ENCODE measurements at regions not wholly inside any gene's neighbourhood (a gene's known extent, or its start where the extent isn't known, plus 50 kb on each side); places are given as distances from the start of the nearest gene placed in this dataset.
"Not testable (repeated sequence)": the region's sequence is repeated elsewhere in the genome, so short reads cannot be mapped to it uniquely, and the experiment has no call there.

- Mint-ChIP-seq H3K27me3 (ENCODE audit: low read depth) (no peaks in the 10 kb centered on the region), H3K4me1 (ENCODE audit: low read depth) (no peaks in the 10 kb centered on the region), H3K36me3 (ENCODE audit: insufficient read depth) (no peaks in the 10 kb centered on the region), H3K4me3 (no peak overlapping the region), H3K9me3 (peaks cover 27% of the 10 kb centered on the region)
- no peak for DNase-seq
- ATAC-seq: no peak
Observed at GRCh38 chr7:52779004-52779403, 256.4 kb upstream of the POM121L12 start.

GRCh38 chr7:52777051-52777822 lies 258.2 kb upstream of the POM121L12 start:
- no peak overlapping the region for H3K4me3 Mint-ChIP-seq
- no peak for ATAC-seq

GRCh38 chr7:52775876-52776275 lies 259.6 kb upstream of the POM121L12 start:
- DNase-seq (no peak), ATAC-seq (no peak)
- no peaks in the 10 kb centered on the region for H3K4me1 Mint-ChIP-seq (ENCODE audit: low read depth)
- no peak overlapping the region for H3K4me3 Mint-ChIP-seq
- H3K27me3 Mint-ChIP-seq (ENCODE audit: low read depth): no peaks in the 10 kb centered on the region
- no peaks in the 10 kb centered on the region for H3K36me3 Mint-ChIP-seq (ENCODE audit: insufficient read depth)
- H3K9me3 Mint-ChIP-seq: peaks cover 27% of the 10 kb centered on the region

More at GRCh38 chr7:52777051-52777822, 258.2 kb upstream of the POM121L12 start:
- Mint-ChIP-seq H3K27me3 (ENCODE audit: low read depth) (no peaks in the 10 kb centered on the region), H3K9me3 (peaks cover 20% of the 10 kb centered on the region), H3K4me1 (ENCODE audit: low read depth) (no peaks in the 10 kb centered on the region), H3K36me3 (ENCODE audit: insufficient read depth) (no peaks in the 10 kb centered on the region)
- no peak for DNase-seq

GRCh38 chr7:52771177-52771576 lies 264.3 kb upstream of the POM121L12 start:
- Mint-ChIP-seq H3K9me3 (peaks cover 17% of the 10 kb centered on the region), H3K4me3 (no peak overlapping the region), H3K27me3 (ENCODE audit: low read depth) (no peaks in the 10 kb centered on the region), H3K4me1 (ENCODE audit: low read depth) (no peaks in the 10 kb centered on the region), H3K36me3 (ENCODE audit: insufficient read depth) (no peaks in the 10 kb centered on the region)
- DNase-seq (no peak), ATAC-seq (no peak)

GRCh38 chr7:52764492-52765169 lies 270.8 kb upstream of the POM121L12 start:
- ATAC-seq (no peak), DNase-seq (no peak)
- Mint-ChIP-seq H3K4me3 (no peak overlapping the region), H3K4me1 (ENCODE audit: low read depth) (no peaks in the 10 kb centered on the region), H3K9me3 (peaks cover 11% of the 10 kb centered on the region), H3K27me3 (ENCODE audit: low read depth) (no peaks in the 10 kb centered on the region), H3K36me3 (ENCODE audit: insufficient read depth) (no peaks in the 10 kb centered on the region)

GRCh38 chr7:52758356-52758755 lies 277.1 kb upstream of the POM121L12 start:
- Mint-ChIP-seq H3K4me1 (ENCODE audit: low read depth) (no peaks in the 10 kb centered on the region), H3K9me3 (peaks cover 26% of the 10 kb centered on the region), H3K4me3 (no peak overlapping the region), H3K36me3 (ENCODE audit: insufficient read depth) (no peaks in the 10 kb centered on the region), H3K27me3 (ENCODE audit: low read depth) (no peaks in the 10 kb centered on the region)
- ATAC-seq: no peak
- DNase-seq: no peak

GRCh38 chr7:52753855-52754254 lies 281.6 kb upstream of the POM121L12 start:
- H3K9me3 Mint-ChIP-seq: peaks cover 19% of the 10 kb centered on the region
- no peaks in the 10 kb centered on the region for H3K36me3 Mint-ChIP-seq (ENCODE audit: insufficient read depth)
- H3K27me3 Mint-ChIP-seq (ENCODE audit: low read depth): no peaks in the 10 kb centered on the region
- ATAC-seq (no peak), DNase-seq (no peak)
- H3K4me3 Mint-ChIP-seq: no peak overlapping the region
- no peaks in the 10 kb centered on the region for H3K4me1 Mint-ChIP-seq (ENCODE audit: low read depth)

GRCh38 chr7:52752891-52753290 lies 282.5 kb upstream of the POM121L12 start:
- no peaks in the 10 kb centered on the region for H3K36me3 Mint-ChIP-seq (ENCODE audit: insufficient read depth)
- H3K9me3 Mint-ChIP-seq: peaks cover 23% of the 10 kb centered on the region
- H3K27me3 Mint-ChIP-seq (ENCODE audit: low read depth): no peaks in the 10 kb centered on the region
- no peak for ATAC-seq
- DNase-seq: no peak
- no peak overlapping the region for H3K4me3 Mint-ChIP-seq
- H3K4me1 Mint-ChIP-seq (ENCODE audit: low read depth): no peaks in the 10 kb centered on the region

- Mint-ChIP-seq H3K4me1 (ENCODE audit: low read depth) (no peaks in the 10 kb centered on the region), H3K27me3 (ENCODE audit: low read depth) (no peaks in the 10 kb centered on the region), H3K9me3 (peaks cover 17% of the 10 kb centered on the region), H3K36me3 (ENCODE audit: insufficient read depth) (no peaks in the 10 kb centered on the region), H3K4me3 (no peak overlapping the region)
- ATAC-seq (no peak), DNase-seq (no peak)
Observed at GRCh38 chr7:52749880-52750279, 285.6 kb upstream of the POM121L12 start.

- H3K36me3 Mint-ChIP-seq (ENCODE audit: insufficient read depth): no peaks in the 10 kb centered on the region
Observed at GRCh38 chr7:52747817-52748216, 287.6 kb upstream of the POM121L12 start.

GRCh38 chr7:52741670-52742290 lies 293.7 kb upstream of the POM121L12 start:
- Mint-ChIP-seq H3K27me3 (ENCODE audit: low read depth) (no peaks in the 10 kb centered on the region), H3K36me3 (ENCODE audit: insufficient read depth) (no peaks in the 10 kb centered on the region), H3K4me3 (no peak overlapping the region), H3K9me3 (peaks cover 35% of the 10 kb centered on the region), H3K4me1 (ENCODE audit: low read depth) (no peaks in the 10 kb centered on the region)
- ATAC-seq (no peak), DNase-seq (no peak)

More at GRCh38 chr7:52747817-52748216, 287.6 kb upstream of the POM121L12 start:
- DNase-seq (no peak), ATAC-seq (no peak)
- H3K27me3 Mint-ChIP-seq (ENCODE audit: low read depth): no peaks in the 10 kb centered on the region
- H3K4me1 Mint-ChIP-seq (ENCODE audit: low read depth): no peaks in the 10 kb centered on the region
- H3K9me3 Mint-ChIP-seq: peaks cover 26% of the 10 kb centered on the region
- no peak overlapping the region for H3K4me3 Mint-ChIP-seq

- H3K36me3 Mint-ChIP-seq (ENCODE audit: insufficient read depth): no peaks in the 10 kb centered on the region
- H3K4me1 Mint-ChIP-seq (ENCODE audit: low read depth): no peaks in the 10 kb centered on the region
- no peak overlapping the region for H3K4me3 Mint-ChIP-seq
- no peaks in the 10 kb centered on the region for H3K27me3 Mint-ChIP-seq (ENCODE audit: low read depth)
- H3K9me3 Mint-ChIP-seq: peaks cover 26% of the 10 kb centered on the region
- ATAC-seq (no peak), DNase-seq (no peak)
Observed at GRCh38 chr7:52735656-52736055, 299.8 kb upstream of the POM121L12 start.

- DNase-seq; H3K36me3 Mint-ChIP-seq (ENCODE audit: insufficient read depth); H3K27me3 Mint-ChIP-seq (ENCODE audit: low read depth); H3K4me1 Mint-ChIP-seq (ENCODE audit: low read depth); ATAC-seq; H3K4me3 Mint-ChIP-seq: not testable (repeated sequence)
- peaks cover 30% of the 10 kb centered on the region for H3K9me3 Mint-ChIP-seq
Observed at GRCh38 chr7:52728683-52729082, 306.8 kb upstream of the POM121L12 start.

- DNase-seq: no peak
- no peak for ATAC-seq
- H3K36me3 Mint-ChIP-seq (ENCODE audit: insufficient read depth): no peaks in the 10 kb centered on the region
- no peaks in the 10 kb centered on the region for H3K27me3 Mint-ChIP-seq (ENCODE audit: low read depth)
- no peak overlapping the region for H3K4me3 Mint-ChIP-seq
- H3K4me1 Mint-ChIP-seq (ENCODE audit: low read depth): no peaks in the 10 kb centered on the region
- H3K9me3 Mint-ChIP-seq: peaks cover 36% of the 10 kb centered on the region
Observed at GRCh38 chr7:52727632-52728031, 307.8 kb upstream of the POM121L12 start.

GRCh38 chr7:52726986-52727385 lies 308.4 kb upstream of the POM121L12 start:
- ATAC-seq (no peak), DNase-seq (no peak)
- Mint-ChIP-seq H3K9me3 (peaks cover 33% of the 10 kb centered on the region), H3K4me1 (ENCODE audit: low read depth) (no peaks in the 10 kb centered on the region), H3K36me3 (ENCODE audit: insufficient read depth) (no peaks in the 10 kb centered on the region), H3K4me3 (no peak overlapping the region), H3K27me3 (ENCODE audit: low read depth) (no peaks in the 10 kb centered on the region)

Measured in activated T-cell treated with anti-CD3 and anti-CD28 coated beads, Interleukin-2, amount 50 U/mL, for 4 hours (primary cell).